ENCODE measurements at regions not wholly inside any gene's neighbourhood (a gene's known extent, or its start where the extent isn't known, plus 50 kb on each side); places are given as distances from the start of the nearest gene placed in this dataset.

GRCh38 chr3:88572450-88572849 is 422.7 kb downstream of the C3orf38 start:
- no peak for DNase-seq (ENCODE audit: low read depth in 3 of 3)

GRCh38 chr3:88573472-88573871 is 423.7 kb downstream of the C3orf38 start:
- DNase-seq (ENCODE audit: low read depth in 3 of 3) = no peak

DNA sequence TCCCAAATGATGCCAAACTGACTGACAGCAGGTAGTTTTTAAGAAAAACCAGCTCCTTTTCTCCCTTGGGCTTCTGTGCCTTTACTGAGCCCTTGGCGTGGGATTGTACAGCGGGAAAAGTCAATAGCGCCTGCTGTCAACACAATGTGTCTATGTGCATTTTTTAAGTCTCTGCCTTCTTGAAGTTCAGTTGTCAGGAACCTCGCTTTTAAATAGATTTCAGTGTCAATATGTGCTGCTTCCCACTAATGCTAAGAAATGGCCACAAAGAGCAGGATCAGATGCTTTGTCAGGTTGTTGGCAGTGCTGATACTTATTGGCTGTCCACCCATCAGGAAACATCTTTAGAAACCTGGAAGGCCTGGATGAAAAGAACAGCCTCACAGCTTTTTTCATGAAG is 424.4 kb downstream of the C3orf38 start:
- DNase-seq (ENCODE audit: low read depth in 3 of 3) = no peak

GRCh38 chr3:88584451-88584850 is 434.7 kb downstream of the C3orf38 start:
- DNase-seq (ENCODE audit: low read depth in 3 of 3) = no peak

DNA sequence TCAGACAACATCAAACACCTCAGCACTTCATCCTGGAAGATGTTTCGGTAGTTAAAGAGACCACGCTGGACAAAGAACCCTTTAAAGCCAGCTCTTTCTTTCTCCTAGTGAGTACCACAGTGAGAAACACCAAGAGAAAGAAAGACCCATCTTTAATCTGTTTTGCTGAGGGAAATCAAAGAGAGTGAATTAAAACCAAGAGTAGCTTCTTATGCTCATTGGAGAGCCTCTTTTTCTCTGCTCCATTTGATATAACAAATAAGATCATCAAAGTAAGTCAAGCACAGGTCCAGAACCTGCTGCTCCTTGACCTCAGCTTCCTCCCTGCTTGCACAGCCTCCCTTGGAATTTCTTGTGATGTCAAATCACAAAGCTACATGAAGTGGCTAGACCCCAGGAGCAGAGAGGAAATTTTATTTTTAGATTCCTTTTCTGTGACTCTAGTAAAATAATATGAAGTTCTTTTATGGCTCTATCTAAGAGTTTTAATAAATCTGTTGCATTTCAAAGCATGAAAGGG is 436.4 kb downstream of the C3orf38 start:
- DNase-seq (ENCODE audit: low read depth in 3 of 3) = no peak

DNA sequence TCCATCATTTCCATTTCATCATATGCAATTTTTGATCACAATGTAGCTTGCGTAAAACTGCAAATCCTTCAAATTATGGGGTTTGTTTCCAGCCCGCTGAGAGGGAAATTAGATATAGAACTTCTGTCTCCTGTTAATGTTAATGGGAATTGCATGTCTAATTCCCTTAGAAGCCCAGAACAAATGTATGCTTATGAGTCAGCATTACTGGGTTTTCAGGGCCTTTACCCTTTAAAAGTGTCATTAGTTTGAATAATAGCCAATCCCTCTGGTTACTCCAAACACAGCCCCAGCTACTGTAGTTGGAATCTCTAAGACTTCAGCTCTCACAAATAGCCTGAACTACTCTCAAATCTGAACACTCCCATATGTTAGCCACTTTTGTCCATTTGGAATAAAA is 439.4 kb downstream of the C3orf38 start:
- DNase-seq (ENCODE audit: low read depth in 3 of 3) = no peak

DNA sequence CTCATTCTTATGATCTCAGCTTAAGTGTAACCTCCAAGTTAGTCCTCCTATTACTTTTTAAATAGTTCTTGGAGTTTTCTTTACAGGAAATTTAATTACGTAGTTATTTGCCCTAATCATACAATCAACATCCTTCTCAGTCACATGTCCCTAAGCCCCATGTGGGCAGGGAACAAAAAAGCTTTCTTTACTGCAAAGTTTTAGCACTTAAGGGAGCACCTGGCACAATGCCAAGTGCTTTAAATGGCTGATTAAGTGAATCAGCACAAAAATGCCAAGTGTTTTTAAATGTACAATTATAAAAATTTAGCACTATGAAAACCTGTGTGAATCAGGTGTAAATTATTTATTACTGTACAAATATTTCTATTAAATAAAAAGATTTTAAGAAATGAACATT is 445.3 kb downstream of the C3orf38 start:
- no peak for DNase-seq (ENCODE audit: low read depth in 3 of 3)

- no peak for DNase-seq (ENCODE audit: low read depth in 3 of 3)
These were observed 446.7 kb downstream of the C3orf38 start for GRCh38 chr3:88596451-88596850.

GRCh38 chr3:88610820-88611219 is 461.1 kb downstream of the C3orf38 start:
- no peak for DNase-seq (ENCODE audit: low read depth in 3 of 3)

- DNase-seq (ENCODE audit: low read depth in 3 of 3) = no peak
These were observed 462.1 kb downstream of the C3orf38 start for GRCh38 chr3:88611826-88612326.

GRCh38 chr3:88616413-88616812 is 466.7 kb downstream of the C3orf38 start:
- DNase-seq (ENCODE audit: low read depth in 3 of 3) = no peak

GRCh38 chr3:88617283-88617682 is 467.5 kb downstream of the C3orf38 start:
- no peak for DNase-seq (ENCODE audit: low read depth in 3 of 3)

GRCh38 chr3:88618021-88618645 is 468.4 kb downstream of the C3orf38 start:
- no peak for DNase-seq (ENCODE audit: low read depth in 3 of 3)

GRCh38 chr3:88621586-88621985 is 471.8 kb downstream of the C3orf38 start:
- DNase-seq (ENCODE audit: low read depth in 3 of 3) = no peak

DNA sequence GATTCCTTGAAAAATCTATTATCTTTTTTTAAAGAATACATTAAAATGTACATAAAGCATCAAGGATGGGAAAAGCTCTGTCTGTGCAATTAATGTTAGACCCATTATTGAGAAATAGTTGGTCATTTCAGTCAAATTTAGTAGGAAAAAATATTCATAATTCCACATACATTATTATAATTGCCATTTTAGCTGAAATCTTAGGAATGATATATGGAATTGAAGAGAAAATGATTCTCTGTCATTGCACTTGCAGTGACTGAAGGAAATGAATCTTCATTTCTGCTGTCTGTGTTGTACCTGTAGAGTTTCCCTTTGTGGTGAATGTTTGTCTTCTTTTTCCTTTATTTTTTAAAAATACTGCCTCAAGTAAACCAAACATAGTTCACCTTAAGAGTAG is 473.9 kb downstream of the C3orf38 start:
- no peak for DNase-seq (ENCODE audit: low read depth in 3 of 3)

DNA sequence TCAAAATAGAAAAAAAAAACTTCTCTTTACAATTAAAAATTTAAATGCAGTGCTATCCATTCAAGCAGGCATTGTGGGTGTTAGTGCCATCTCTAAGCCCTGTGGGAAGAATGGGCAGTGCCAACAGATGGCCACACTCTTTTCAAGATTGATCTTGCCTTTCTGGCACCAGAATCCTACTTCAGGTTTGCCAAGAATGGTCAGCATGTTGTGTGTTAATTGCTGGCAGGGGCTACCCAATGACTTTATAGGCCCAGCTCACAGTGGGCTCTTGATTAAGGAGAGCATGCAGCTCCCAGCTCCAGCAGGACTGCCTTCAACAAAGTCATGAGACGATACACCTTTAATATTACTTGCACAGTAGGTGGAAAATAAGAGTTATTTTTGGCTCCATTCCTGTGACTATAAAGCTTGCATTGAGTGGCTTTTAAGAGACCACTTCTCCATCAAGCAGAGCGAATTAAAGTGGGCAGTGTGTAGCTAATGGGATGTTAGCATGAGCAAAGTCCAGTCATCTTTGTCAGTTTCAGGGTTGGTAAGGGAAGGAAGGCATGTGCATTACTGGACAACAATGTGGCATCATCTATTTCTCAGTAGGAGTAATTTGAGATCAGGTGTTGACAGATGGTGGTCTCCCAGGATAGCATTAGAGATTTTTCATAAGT is 476.8 kb downstream of the C3orf38 start:
- no peak for DNase-seq (ENCODE audit: low read depth in 3 of 3)

DNA sequence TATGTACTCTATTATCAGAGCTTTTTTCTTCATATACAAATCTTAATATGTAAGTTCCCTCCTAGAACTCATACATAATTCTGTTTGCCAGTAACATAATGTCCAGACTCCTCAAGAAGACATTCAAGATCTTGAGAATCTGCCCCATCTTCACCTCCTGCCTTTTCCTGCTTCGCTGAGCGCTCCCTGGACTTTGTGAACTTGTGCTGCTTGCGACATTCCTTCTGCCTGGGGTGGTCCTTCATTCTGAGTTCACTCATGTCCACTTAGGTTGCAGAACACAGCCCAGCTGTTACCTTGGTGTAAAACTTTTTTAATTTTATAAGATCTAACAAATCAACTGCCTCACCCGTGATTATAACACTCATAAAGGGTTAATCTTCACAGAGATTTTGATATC is 478.5 kb upstream of the EPHA3 start:
- DNase-seq (ENCODE audit: low read depth in 3 of 3) = no peak

GRCh38 chr3:88632226-88632625 is 475.2 kb upstream of the EPHA3 start:
- no peak for DNase-seq (ENCODE audit: low read depth in 3 of 3)

GRCh38 chr3:88640581-88640980 is 466.8 kb upstream of the EPHA3 start:
- DNase-seq (ENCODE audit: low read depth in 3 of 3) = no peak

- DNase-seq (ENCODE audit: low read depth in 3 of 3) = no peak
These were observed 466.3 kb upstream of the EPHA3 start for GRCh38 chr3:88641033-88641604.

GRCh38 chr3:88657459-88657858 is 450.0 kb upstream of the EPHA3 start:
- no peak for DNase-seq (ENCODE audit: low read depth in 3 of 3)

DNA sequence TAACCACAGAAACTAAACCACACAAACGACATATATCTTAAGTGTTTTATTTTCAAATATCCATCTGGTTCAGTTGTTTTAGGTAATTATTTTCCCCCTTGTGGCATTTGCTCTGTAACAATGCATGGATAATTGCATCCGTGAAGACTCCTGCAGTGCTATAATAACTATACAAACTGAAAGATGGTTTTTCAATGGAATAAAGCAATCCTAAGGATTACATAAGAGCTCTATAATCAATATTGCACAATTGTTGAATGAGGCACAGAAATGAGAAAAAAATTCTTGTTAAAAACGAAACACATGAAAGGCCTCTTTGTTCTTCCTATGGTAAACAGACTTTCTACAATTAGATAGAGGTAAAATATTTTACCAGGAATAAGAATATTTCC is 446.0 kb upstream of the EPHA3 start:
- DNase-seq (ENCODE audit: low read depth in 3 of 3) = no peak

DNA sequence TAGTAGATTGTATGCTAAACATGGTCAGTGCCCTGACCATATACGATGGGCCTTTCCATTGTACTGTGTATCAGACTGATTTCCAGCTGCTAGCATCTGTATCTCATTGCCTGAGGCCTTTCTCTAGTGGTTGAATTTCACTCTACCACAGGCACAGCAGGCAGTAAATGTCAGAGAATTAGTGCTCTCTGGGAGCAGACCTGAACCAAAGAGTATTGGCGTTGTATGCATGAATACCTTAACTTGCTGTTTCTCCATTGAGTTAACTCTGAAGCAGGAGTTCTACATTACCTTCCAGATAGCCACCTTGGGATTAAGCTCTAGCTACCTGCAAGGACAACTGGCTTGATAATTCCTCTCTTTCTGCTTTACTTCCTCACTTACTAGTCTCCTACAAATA is 439.2 kb upstream of the EPHA3 start:
- no peak for DNase-seq (ENCODE audit: low read depth in 3 of 3)
